Activated gamma-delta T cell treated with Interleukin-2 at 50 U/mL for 16 hours (primary cell): ENCODE measurements at regions not wholly inside any gene's neighbourhood (a gene's known extent, or its start where the extent isn't known, plus 50 kb on each side); places are given as distances from the start of the nearest gene placed in this dataset.
"Not testable (repeated sequence)": the region's sequence is repeated elsewhere in the genome, so short reads cannot be mapped to it uniquely, and the experiment has no call there.

ENCODE experiments used
- DNase-seq: peaks from one replicate; pipeline ENCODE4 v3.0.0-alpha.2; 2020

- DNase-seq = no peak
These were observed 151.1 kb downstream of the SEM1 start for GRCh38 chr7:96558530-96558929.

GRCh38 chr7:96558093-96558492 is 151.6 kb downstream of the SEM1 start:
- no peak for DNase-seq

- DNase-seq = not testable (repeated sequence)
These were observed 152.0 kb downstream of the SEM1 start for GRCh38 chr7:96557598-96557997.

GRCh38 chr7:96548664-96549063 is 161.0 kb downstream of the SEM1 start:
- no peak for DNase-seq

GRCh38 chr7:96547371-96547811 is 162.3 kb downstream of the SEM1 start:
- no peak for DNase-seq

GRCh38 chr7:96546426-96546825 is 163.2 kb downstream of the SEM1 start:
- DNase-seq = no peak

- no peak for DNase-seq
These were observed 170.2 kb downstream of the SEM1 start for GRCh38 chr7:96539471-96539870.

- no peak for DNase-seq
These were observed 171.0 kb downstream of the SEM1 start for GRCh38 chr7:96538632-96539031.

- no peak for DNase-seq
These were observed 175.4 kb downstream of the SEM1 start for GRCh38 chr7:96534221-96534620.

GRCh38 chr7:96532428-96532935 is 177.2 kb downstream of the SEM1 start:
- DNase-seq = no peak

- DNase-seq = no peak
These were observed 178.3 kb downstream of the SEM1 start for GRCh38 chr7:96531331-96531730.

GRCh38 chr7:96530786-96531185 is 178.9 kb downstream of the SEM1 start:
- DNase-seq = no peak

GRCh38 chr7:96527133-96527827 is 182.4 kb downstream of the SEM1 start:
- no peak for DNase-seq

GRCh38 chr7:96526496-96526895 is 183.2 kb downstream of the SEM1 start:
- DNase-seq = no peak

GRCh38 chr7:96521068-96521894 is 188.4 kb downstream of the SEM1 start:
- DNase-seq = no peak

GRCh38 chr7:96508371-96508770 is 186.5 kb upstream of the SLC25A13 start:
- no peak for DNase-seq

GRCh38 chr7:96503597-96503996 is 181.7 kb upstream of the SLC25A13 start:
- no peak for DNase-seq

- no peak for DNase-seq
These were observed 179.4 kb upstream of the SLC25A13 start for GRCh38 chr7:96501318-96501717.

GRCh38 chr7:96499532-96499931 is 177.6 kb upstream of the SLC25A13 start:
- DNase-seq = no peak

- no peak for DNase-seq
These were observed 175.7 kb upstream of the SLC25A13 start for GRCh38 chr7:96497567-96497966.

- no peak for DNase-seq
These were observed 173.9 kb upstream of the SLC25A13 start for GRCh38 chr7:96495751-96496216.

GRCh38 chr7:96486681-96487080 is 164.8 kb upstream of the SLC25A13 start:
- DNase-seq = no peak

GRCh38 chr7:96484845-96485244 is 162.9 kb upstream of the SLC25A13 start:
- DNase-seq = no peak

- DNase-seq = no peak
These were observed 162.2 kb upstream of the SLC25A13 start for GRCh38 chr7:96484091-96484490.
